ENCODE measurements at regions not wholly inside any gene's neighbourhood (a gene's known extent, or its start where the extent isn't known, plus 50 kb on each side); places are given as distances from the start of the nearest gene placed in this dataset.

GRCh38 chr13:38498271-38498670 lies 148.6 kb downstream of the UFM1 start:
- TF ChIP-seq CTCF (IDR thresholded peaks at IDR 0.05) (no peak), POLR2A (IDR thresholded peaks at IDR 0.05) (no peak), POLR2AphosphoS5 (IDR thresholded peaks at IDR 0.05) (no peak), EP300 (IDR thresholded peaks at IDR 0.05) (no peak)
